Effector memory CD4-positive, alpha-beta T cell (primary cell): ENCODE measurements at regions not wholly inside any gene's neighbourhood (a gene's known extent, or its start where the extent isn't known, plus 50 kb on each side); places are given as distances from the start of the nearest gene placed in this dataset.
"Not testable (repeated sequence)": the region's sequence is repeated elsewhere in the genome, so short reads cannot be mapped to it uniquely, and the experiment has no call there.

Experiments used
- DNase-seq, 3 donors: peaks; one replicate each; pipeline ENCODE4 v3.0.0-alpha.2; 2020
- H3K27ac ChIP-seq: 2 replicates; pipeline ENCODE4 v1.7.0; 2013; ENCODE audit warnings: mild to moderate bottlenecking, low read length, moderate library complexity; ENCODE audit not compliant: insufficient read depth, poor library complexity, severe bottlenecking
- H3K27me3 ChIP-seq: replicated peaks from 2 replicates; pipeline ENCODE4 v1.7.0; 2013; ENCODE audit warnings: mild to moderate bottlenecking, low read length; ENCODE audit not compliant: insufficient read depth, control insufficient read depth, poor library complexity, severe bottlenecking
- H3K36me3 ChIP-seq: 2 replicates; pipeline ENCODE4 v1.7.0; 2013; ENCODE audit warnings: mild to moderate bottlenecking, low read length, moderate library complexity; ENCODE audit not compliant: control insufficient read depth, insufficient read depth
- H3K4me1 ChIP-seq: 2 replicates; pipeline ENCODE4 v1.7.0; 2013; ENCODE audit warnings: low read length, mild to moderate bottlenecking; ENCODE audit not compliant: control insufficient read depth, insufficient read depth, poor library complexity, severe bottlenecking
- H3K4me3 ChIP-seq: 2 replicates; pipeline ENCODE4 v1.7.0; 2013; ENCODE audit warnings: low read length, low read depth, mild to moderate bottlenecking; ENCODE audit not compliant: insufficient read depth, poor library complexity, severe bottlenecking
- H3K9me3 ChIP-seq: 2 replicates; pipeline ENCODE4 v1.7.0; 2013; ENCODE audit warnings: mild to moderate bottlenecking, low read length, moderate library complexity; ENCODE audit not compliant: control insufficient read depth

- DNase-seq, H3K4me3 ChIP-seq, H3K4me1 ChIP-seq, H3K36me3 ChIP-seq, H3K27me3 ChIP-seq, H3K27ac ChIP-seq: not testable (repeated sequence)
- peaks cover 19% of the 10 kb centered on the region for H3K9me3 ChIP-seq
Measured at GRCh38 chr17:43345515-43345914, 53.3 kb upstream of the ARL4D start.

GRCh38 chr17:43344685-43345084, 54.1 kb upstream of the ARL4D start:
- Histone ChIP-seq H3K36me3 (no peaks in the 10 kb centered on the region), H3K4me1 (no peaks in the 10 kb centered on the region), H3K4me3 (no peak overlapping the region), H3K27me3 (no peaks in the 10 kb centered on the region), H3K9me3 (peaks cover 17% of the 10 kb centered on the region), H3K27ac (no peak overlapping the region)
- no peak for DNase-seq

GRCh38 chr17:43342589-43342890, 56.3 kb upstream of the ARL4D start:
- Histone ChIP-seq H3K9me3 (no peaks in the 10 kb centered on the region), H3K36me3 (no peaks in the 10 kb centered on the region), H3K4me3 (no peak overlapping the region)

GRCh38 chr17:43341715-43342588, 56.8 kb upstream of the ARL4D start:
- H3K9me3 ChIP-seq: no peaks in the 10 kb centered on the region
- no peak for DNase-seq
- H3K4me3 ChIP-seq: no peak overlapping the region
- no peaks in the 10 kb centered on the region for H3K4me1 ChIP-seq
- H3K27me3 ChIP-seq: no peaks in the 10 kb centered on the region
- no peak overlapping the region for H3K27ac ChIP-seq
- H3K36me3 ChIP-seq: no peaks in the 10 kb centered on the region

More at GRCh38 chr17:43342589-43342890, 56.3 kb upstream of the ARL4D start:
- Histone ChIP-seq H3K4me1 (no peaks in the 10 kb centered on the region), H3K27me3 (no peaks in the 10 kb centered on the region), H3K27ac (no peak overlapping the region)
- no peak for DNase-seq

- Histone ChIP-seq H3K36me3 (no peaks in the 10 kb centered on the region), H3K4me3 (no peak overlapping the region), H3K4me1 (peaks cover 2% of the 10 kb centered on the region), H3K9me3 (no peaks in the 10 kb centered on the region), H3K27ac (no peak overlapping the region), H3K27me3 (no peaks in the 10 kb centered on the region)
- peak; percentile 20 to 45 (median 32) for DNase-seq
Measured at GRCh38 chr17:43338886-43339516, 59.8 kb upstream of the ARL4D start.

- no peaks in the 10 kb centered on the region for H3K9me3 ChIP-seq
- no peak overlapping the region for H3K27ac ChIP-seq
- no peaks in the 10 kb centered on the region for H3K36me3 ChIP-seq
- no peak overlapping the region for H3K4me3 ChIP-seq
- no peaks in the 10 kb centered on the region for H3K27me3 ChIP-seq
- peaks cover 3% of the 10 kb centered on the region for H3K4me1 ChIP-seq
- DNase-seq: no peak
Measured at GRCh38 chr17:43337684-43338428, 60.9 kb upstream of the ARL4D start.

GRCh38 chr17:43334738-43335402, 63.9 kb upstream of the ARL4D start:
- DNase-seq: no peak

GRCh38 chr17:43333433-43333943, 65.3 kb upstream of the ARL4D start:
- Histone ChIP-seq H3K4me3 (no peak overlapping the region), H3K4me1 (peaks cover 3% of the 10 kb centered on the region), H3K36me3 (no peaks in the 10 kb centered on the region), H3K9me3 (no peaks in the 10 kb centered on the region), H3K27ac (no peak overlapping the region), H3K27me3 (no peaks in the 10 kb centered on the region)
- no peak for DNase-seq

More at GRCh38 chr17:43334738-43335402, 63.9 kb upstream of the ARL4D start:
- H3K9me3 ChIP-seq: no peaks in the 10 kb centered on the region
- H3K36me3 ChIP-seq: no peaks in the 10 kb centered on the region
- no peak overlapping the region for H3K4me3 ChIP-seq
- no peaks in the 10 kb centered on the region for H3K27me3 ChIP-seq
- H3K4me1 ChIP-seq: peaks cover 3% of the 10 kb centered on the region
- H3K27ac ChIP-seq: no peak overlapping the region

- DNase-seq: no peak
- H3K36me3 ChIP-seq: no peaks in the 10 kb centered on the region
- H3K27me3 ChIP-seq: no peaks in the 10 kb centered on the region
- H3K4me3 ChIP-seq: no peak overlapping the region
- no peaks in the 10 kb centered on the region for H3K9me3 ChIP-seq
- H3K4me1 ChIP-seq: peaks cover 3% of the 10 kb centered on the region
- H3K27ac ChIP-seq: no peak overlapping the region
Measured at GRCh38 chr17:43332230-43332629, 66.6 kb upstream of the ARL4D start.
